ENCODE measurements at regions not wholly inside any gene's neighbourhood (a gene's known extent, or its start where the extent isn't known, plus 50 kb on each side); places are given as distances from the start of the nearest gene placed in this dataset.
A peak's percentile ranks its signal among the peaks of the same experiment; 100 is the strongest.
"Not testable (repeated sequence)": the region's sequence is repeated elsewhere in the genome, so short reads cannot be mapped to it uniquely, and the experiment has no call there.

DNA sequence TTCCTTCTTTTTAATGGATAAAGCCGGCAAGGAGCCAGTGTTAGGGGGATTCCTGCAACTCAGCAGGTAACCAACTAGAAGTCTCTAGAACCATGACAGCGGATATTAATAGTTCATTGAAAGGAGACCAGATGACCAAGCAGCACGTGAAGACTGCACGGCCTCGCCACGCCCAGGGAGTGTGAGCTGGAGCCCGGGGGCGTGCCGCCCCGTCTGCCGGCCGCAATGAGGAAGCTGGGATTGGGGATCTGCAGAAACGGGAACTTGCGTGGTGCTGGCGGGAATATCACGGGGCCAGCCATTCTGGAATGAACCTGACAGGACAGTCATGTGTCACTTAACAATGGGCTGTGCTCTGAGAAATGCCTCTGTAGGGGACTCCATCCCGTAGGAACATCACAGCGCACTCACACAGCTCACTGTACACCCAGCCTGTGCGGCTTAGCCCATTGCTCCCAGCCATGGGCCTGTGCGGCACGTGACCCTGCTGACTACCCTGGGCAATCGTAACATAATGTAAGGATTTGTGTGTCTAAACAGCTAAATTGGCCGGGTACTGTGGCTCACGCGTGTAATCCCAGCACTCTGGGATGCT lies 4092.8 kb upstream of the TPTE start:
- DNase-seq: peak in 2 of 3 donors; percentile 23 to 24
- H3K27me3 ChIP-seq (ENCODE audit: control insufficient read depth, insufficient read depth); H3K4me1 ChIP-seq (ENCODE audit: control insufficient read depth, insufficient read depth, low read length); H3K27ac ChIP-seq (ENCODE audit: low read length); intact Hi-C loops (cut with DNase I); H3K4me3 ChIP-seq (ENCODE audit: low read length); H3K9me3 ChIP-seq (ENCODE audit: control insufficient read depth, low read length): not testable (repeated sequence)
- WGBS: 79% methylated on average over 6 of the region's 25 CpGs
- ATAC-seq: peak; percentile 43 to 47

DNA sequence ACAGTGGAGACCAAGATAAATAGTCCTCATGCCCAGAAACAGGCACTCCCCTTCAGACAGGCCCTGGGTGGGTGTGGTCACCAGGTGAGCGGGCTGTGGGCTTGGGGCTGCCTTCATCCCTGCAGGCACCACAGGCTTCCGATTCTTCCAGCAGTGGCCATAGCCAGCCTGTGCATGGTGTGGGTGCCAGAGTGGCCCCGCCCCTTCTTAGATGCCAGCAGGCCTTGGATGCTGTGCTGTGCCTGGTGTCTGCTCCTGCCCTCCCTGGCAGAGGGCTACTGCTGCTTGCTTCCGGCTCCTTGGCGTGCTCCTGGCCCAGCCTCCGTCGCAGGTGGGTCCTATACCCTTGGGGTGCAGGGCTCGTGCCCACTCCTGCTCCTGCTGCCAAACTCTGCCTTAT lies 4091.5 kb upstream of the TPTE start:
- H3K4me1 ChIP-seq (ENCODE audit: control insufficient read depth, insufficient read depth, low read length); ATAC-seq; H3K27me3 ChIP-seq (ENCODE audit: control insufficient read depth, insufficient read depth); H3K27ac ChIP-seq (ENCODE audit: low read length); DNase-seq; H3K9me3 ChIP-seq (ENCODE audit: control insufficient read depth, low read length); intact Hi-C loops (cut with DNase I); H3K4me3 ChIP-seq (ENCODE audit: low read length): not testable (repeated sequence)
- WGBS: no CpG with 5 or more reads among the region's 8 CpGs

DNA sequence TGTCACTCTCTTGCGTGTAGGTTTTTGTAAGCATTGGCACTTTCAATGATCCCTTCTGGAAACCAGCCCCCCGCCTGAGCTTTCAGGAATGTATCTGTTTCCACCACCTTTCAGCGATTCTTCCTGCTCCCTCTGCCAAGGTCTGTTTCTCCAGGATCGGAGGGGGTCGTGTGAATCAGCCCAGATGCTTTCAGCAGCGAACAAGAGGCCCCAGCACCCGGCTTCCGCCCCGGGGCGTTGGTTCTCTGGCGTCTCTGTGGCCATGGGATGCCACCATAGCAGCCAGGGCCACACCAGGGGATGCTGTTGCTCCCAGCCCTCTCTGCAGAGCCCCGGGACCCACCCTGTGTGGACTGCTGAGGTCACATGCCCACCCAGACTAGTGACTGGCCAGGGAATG lies 4088.2 kb upstream of the TPTE start:
- DNase-seq; H3K9me3 ChIP-seq (ENCODE audit: control insufficient read depth, low read length); H3K4me3 ChIP-seq (ENCODE audit: low read length); intact Hi-C loops (cut with DNase I); H3K27me3 ChIP-seq (ENCODE audit: control insufficient read depth, insufficient read depth); H3K27ac ChIP-seq (ENCODE audit: low read length); ATAC-seq; H3K4me1 ChIP-seq (ENCODE audit: control insufficient read depth, insufficient read depth, low read length): not testable (repeated sequence)
- no CpG with 5 or more reads among the region's 12 CpGs for WGBS

DNA sequence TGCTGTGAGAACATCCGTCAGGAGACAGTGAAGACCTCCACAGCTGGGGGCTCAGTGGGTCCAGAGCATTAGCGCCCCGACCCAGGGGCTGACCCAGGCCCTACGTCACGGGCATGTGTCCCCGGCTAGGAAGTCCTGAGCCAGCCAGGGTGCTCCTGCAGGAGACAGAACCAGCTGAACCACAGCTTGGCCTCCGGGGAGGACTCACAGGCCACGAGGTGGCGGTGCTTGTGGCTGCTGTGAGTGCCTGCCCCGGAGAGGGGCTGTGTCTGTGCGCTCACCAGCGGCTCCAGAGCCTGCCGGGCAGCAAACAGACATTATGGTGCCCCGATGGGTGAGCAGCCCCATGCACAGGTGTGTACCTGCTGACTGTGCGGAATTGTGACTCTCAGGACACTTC lies 4085.2 kb upstream of the TPTE start:
- intact Hi-C loops (cut with DNase I): not testable (repeated sequence)

DNA sequence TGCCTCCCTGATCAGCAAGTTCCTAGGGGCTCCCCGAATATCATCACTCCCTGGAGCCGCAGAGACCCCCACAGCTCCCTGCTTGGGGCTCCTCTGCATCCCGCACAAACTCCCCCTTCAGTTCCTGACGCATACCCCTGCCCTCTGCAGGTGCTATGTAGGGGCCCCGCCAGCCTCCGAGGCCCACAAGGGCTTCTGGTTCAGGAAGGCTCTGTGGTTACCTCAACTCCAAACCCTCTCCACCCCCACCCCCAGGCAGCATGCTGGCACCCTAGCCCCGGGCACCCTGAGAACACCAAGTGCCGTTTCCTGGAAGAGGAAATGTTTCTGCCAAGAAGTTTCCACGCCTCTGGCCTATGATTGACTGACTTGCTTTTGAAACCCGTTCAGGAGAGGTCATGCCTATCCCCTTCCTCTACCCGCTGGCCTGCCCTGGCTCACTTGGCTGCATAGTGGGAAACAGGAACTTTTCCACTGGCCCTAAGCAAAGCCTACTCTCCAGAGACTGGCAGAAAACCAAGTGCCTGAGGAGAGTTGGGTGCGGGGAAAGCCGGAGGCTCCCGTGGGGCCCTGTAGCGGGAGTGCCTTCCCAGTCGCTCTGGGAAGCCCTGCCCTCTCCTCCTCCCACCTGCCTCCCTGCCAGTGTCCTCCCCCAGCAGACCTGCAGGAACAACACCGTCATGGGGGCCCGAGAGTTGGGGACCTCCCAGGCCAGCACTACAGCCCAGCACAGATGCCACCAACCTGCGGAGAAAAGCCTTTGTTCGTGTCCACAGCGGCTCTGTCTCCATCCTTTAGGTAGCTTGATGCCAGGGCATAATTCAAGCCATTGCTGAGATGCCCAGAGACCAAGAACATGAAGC lies 4084.2 kb upstream of the TPTE start:
- ATAC-seq: peak; percentile 87 to 92
- H3K27ac ChIP-seq (ENCODE audit: low read length); H3K27me3 ChIP-seq (ENCODE audit: control insufficient read depth, insufficient read depth); H3K9me3 ChIP-seq (ENCODE audit: control insufficient read depth, low read length); DNase-seq; intact Hi-C loops (cut with DNase I); H3K4me1 ChIP-seq (ENCODE audit: control insufficient read depth, insufficient read depth, low read length); H3K4me3 ChIP-seq (ENCODE audit: low read length): not testable (repeated sequence)
- no CpG with 5 or more reads among the region's 21 CpGs for WGBS

More for the DNA sequence above, 4085.2 kb upstream of the TPTE start:
- not testable (repeated sequence) for H3K4me1 ChIP-seq (ENCODE audit: control insufficient read depth, insufficient read depth, low read length); ATAC-seq; H3K27ac ChIP-seq (ENCODE audit: low read length); H3K27me3 ChIP-seq (ENCODE audit: control insufficient read depth, insufficient read depth); H3K4me3 ChIP-seq (ENCODE audit: low read length); H3K9me3 ChIP-seq (ENCODE audit: control insufficient read depth, low read length)
- DNase-seq: peak in 1 of 3 donors; percentile 31
- 86% methylated on average over 6 of the region's 15 CpGs for WGBS

DNA sequence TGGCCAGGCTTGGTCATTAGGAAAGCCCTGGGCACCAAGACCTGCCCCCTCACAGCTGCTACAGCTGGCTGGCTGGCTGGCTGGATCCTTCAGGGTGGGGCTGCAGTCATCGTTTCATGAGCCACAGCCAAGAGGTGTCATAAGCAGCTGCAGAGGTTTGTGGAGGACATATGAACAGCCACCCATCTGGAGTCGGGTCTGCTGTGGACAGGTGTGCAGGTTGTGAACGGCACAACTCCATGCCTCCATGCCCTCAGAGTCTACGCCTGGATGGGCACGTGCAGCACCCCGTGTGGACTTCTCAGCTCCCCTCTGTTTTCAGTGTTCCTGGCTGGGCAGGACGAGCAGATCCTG lies 4083.6 kb upstream of the TPTE start:
- 45% methylated on average over 5 of the region's 7 CpGs for WGBS

DNA sequence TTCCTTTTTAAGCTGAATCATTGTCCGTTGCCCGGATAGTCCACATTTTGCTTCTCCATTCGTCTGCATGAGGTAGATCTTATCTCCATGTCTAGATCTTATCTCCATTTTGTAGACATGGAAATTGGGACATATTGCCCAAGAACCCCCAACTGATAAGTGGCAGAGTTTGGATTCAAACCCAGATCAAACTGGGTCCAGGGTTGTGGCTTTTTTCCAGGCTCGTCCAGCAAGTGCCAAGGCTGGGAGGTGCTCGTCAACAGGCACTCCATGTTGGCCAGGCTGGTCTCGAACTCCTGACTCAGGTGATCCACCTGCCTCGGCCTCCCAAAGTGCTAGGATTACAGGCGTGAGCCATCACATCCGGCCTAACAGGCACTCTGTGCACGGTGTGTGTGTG lies 4082.3 kb upstream of the TPTE start:
- H3K4me1 ChIP-seq (ENCODE audit: control insufficient read depth, insufficient read depth, low read length); H3K9me3 ChIP-seq (ENCODE audit: control insufficient read depth, low read length); H3K27ac ChIP-seq (ENCODE audit: low read length); DNase-seq; ATAC-seq; H3K4me3 ChIP-seq (ENCODE audit: low read length); H3K27me3 ChIP-seq (ENCODE audit: control insufficient read depth, insufficient read depth); intact Hi-C loops (cut with DNase I): not testable (repeated sequence)
- 83% methylated on average over 3 of the region's 10 CpGs for WGBS

More for the DNA sequence above, 4083.6 kb upstream of the TPTE start:
- H3K27ac ChIP-seq (ENCODE audit: low read length); intact Hi-C loops (cut with DNase I); H3K27me3 ChIP-seq (ENCODE audit: control insufficient read depth, insufficient read depth); H3K4me3 ChIP-seq (ENCODE audit: low read length); H3K9me3 ChIP-seq (ENCODE audit: control insufficient read depth, low read length); H3K4me1 ChIP-seq (ENCODE audit: control insufficient read depth, insufficient read depth, low read length): not testable (repeated sequence)
- ATAC-seq (peak; percentile 50 to 56), DNase-seq (peak in 1 of 3 donors; percentile 3)

DNA sequence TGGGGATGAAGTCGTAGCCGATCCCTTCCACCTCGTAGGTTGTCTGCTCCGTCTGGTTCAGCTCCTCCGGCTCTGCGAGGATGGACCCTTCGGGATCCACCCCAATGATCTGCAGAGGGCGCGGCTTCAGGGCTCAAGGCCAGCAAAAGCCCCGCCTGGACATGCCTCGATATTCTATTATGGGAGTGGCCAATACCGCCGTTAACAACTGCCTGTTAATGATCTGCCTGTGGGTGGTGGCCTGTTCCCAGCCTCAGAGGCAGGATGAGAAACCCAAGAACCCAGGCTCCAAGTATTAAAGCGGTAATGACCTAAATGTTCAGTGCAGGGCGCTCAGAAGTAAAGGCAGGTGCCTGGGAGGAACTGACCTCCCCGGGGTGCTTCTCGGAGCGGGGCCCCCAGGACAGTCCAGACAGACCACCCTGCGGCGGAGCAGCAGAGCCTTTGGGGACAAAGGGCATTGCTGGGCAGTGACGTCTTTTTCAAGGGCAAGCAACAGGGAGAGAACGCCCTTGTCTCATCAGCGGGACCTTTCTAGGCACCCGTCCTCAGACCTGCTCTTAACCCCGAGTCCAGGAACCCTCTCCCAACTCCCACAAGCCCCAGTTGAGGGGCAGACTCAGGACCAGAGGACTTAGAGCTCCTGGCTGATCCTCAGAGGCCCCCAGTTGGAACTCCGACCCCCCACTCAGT lies 4066.6 kb upstream of the TPTE start:
- WGBS: no CpG with 5 or more reads among the region's 26 CpGs
- H3K4me3 ChIP-seq (ENCODE audit: low read length); DNase-seq; ATAC-seq; intact Hi-C loops (cut with DNase I); H3K27ac ChIP-seq (ENCODE audit: low read length); H3K9me3 ChIP-seq (ENCODE audit: control insufficient read depth, low read length); H3K27me3 ChIP-seq (ENCODE audit: control insufficient read depth, insufficient read depth); H3K4me1 ChIP-seq (ENCODE audit: control insufficient read depth, insufficient read depth, low read length): not testable (repeated sequence)

DNA sequence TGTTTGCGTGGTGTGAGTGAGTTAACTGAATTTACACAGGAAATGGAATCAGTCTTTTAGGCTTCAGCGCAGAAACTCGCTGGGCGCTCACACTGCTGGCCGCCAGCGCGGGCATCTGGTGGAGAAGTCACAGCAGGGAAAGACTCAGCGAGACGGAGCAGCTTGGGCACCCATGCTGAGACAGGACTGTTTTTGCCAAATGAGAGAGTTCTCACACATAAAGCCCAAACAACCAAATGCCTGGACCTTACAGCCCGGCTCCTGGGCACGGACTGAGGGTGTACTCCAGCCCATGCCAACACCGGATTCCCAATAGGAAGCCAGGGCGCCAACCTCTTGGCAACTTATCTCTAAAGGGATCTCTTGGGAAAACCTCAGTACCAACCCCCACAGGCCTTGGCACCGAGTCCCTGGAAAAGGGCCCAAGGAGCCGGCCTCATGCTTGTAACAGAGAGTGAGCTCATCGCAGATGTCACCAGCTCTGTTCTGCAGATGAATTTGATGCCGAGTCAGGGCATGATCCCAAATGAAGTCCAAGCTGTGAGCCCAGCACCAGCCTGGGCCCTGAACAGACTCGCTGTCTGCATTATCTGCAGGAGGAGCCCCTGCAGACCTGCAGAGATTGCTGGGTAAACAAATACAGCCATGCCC lies 4065.2 kb upstream of the TPTE start:
- H3K4me3 ChIP-seq (ENCODE audit: low read length); H3K27ac ChIP-seq (ENCODE audit: low read length); intact Hi-C loops (cut with DNase I); H3K9me3 ChIP-seq (ENCODE audit: control insufficient read depth, low read length); DNase-seq; H3K27me3 ChIP-seq (ENCODE audit: control insufficient read depth, insufficient read depth); H3K4me1 ChIP-seq (ENCODE audit: control insufficient read depth, insufficient read depth, low read length): not testable (repeated sequence)
- peak in 1 of 2 donors; percentile 26 for ATAC-seq
- WGBS: no CpG with 5 or more reads among the region's 18 CpGs

DNA sequence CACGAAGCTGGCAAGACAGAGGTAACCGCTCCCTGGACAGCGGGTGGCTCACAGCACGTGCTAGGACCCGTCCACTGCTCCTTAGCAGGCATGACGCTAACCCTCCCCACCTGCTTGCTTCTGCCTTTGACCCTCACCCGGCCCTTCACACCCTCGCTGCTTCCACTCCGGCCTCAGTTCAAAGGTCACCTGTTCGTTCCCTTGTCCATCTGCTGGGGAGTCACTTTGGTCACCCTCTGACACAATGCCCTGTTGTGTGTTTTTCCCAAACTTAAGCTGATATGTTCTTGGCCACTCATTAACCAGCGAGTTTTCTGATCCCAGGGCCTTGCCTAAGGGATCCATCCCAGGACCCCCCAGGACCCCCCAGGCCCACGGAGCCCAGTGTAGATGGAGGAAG lies 4061.6 kb upstream of the TPTE start:
- H3K4me3 ChIP-seq (ENCODE audit: low read length); intact Hi-C loops (cut with DNase I); ATAC-seq; DNase-seq; H3K9me3 ChIP-seq (ENCODE audit: control insufficient read depth, low read length); H3K4me1 ChIP-seq (ENCODE audit: control insufficient read depth, insufficient read depth, low read length); H3K27me3 ChIP-seq (ENCODE audit: control insufficient read depth, insufficient read depth); H3K27ac ChIP-seq (ENCODE audit: low read length): not testable (repeated sequence)
- WGBS: no CpG with 5 or more reads among the region's 12 CpGs

DNA sequence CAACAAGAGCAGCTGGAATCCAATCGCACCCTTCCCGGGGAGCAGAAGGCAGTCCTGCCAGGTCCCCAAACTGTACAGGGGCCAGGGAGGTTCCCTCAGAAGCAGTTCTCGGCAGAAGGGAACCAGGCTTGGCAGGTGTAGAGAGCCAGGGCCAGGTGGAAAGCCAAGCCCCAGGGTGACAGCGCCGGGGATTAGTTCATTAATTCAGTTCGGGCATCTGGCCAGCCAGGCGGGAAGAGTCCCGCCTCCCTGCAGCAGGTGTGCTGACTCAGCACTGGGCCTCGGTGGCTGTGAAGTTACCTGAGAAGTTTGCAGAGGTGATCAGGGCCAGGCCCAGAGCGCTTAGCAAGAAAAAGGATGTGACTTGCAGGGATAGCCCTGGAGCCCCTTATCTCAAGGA lies 4060.0 kb upstream of the TPTE start:
- WGBS: no CpG with 5 or more reads among the region's 10 CpGs
- intact Hi-C loops (cut with DNase I); ATAC-seq; H3K4me3 ChIP-seq (ENCODE audit: low read length); H3K4me1 ChIP-seq (ENCODE audit: control insufficient read depth, insufficient read depth, low read length); H3K9me3 ChIP-seq (ENCODE audit: control insufficient read depth, low read length); H3K27me3 ChIP-seq (ENCODE audit: control insufficient read depth, insufficient read depth); DNase-seq; H3K27ac ChIP-seq (ENCODE audit: low read length): not testable (repeated sequence)

Data from right cardiac atrium (tissue), 5 donors.